ENCODE measurements at regions not wholly inside any gene's neighbourhood (a gene's known extent, or its start where the extent isn't known, plus 50 kb on each side); places are given as distances from the start of the nearest gene placed in this dataset.
"Not testable (repeated sequence)": the region's sequence is repeated elsewhere in the genome, so short reads cannot be mapped to it uniquely, and the experiment has no call there.

DNA sequence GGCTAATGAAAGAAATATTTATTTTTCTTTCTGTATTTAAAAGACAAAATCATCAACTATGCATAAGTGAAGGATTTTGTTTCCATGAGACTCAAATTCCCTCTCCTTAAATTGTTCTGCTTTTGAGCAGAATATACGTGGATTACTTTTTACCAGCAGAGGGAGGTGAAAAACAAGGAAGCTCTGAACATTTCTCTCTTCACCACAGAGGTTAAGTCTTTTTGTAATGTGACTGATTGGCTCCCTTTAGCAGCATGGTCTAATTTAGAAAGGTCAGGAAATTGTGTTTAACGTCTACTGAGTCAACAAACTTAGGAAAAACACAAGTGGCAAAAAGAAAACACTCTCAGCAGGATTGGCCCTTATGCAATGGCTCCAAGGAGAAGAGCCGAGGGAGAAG is 55.1 kb upstream of the F9 start:
- DNase-seq (ENCODE audit: low read depth): no peak

DNA sequence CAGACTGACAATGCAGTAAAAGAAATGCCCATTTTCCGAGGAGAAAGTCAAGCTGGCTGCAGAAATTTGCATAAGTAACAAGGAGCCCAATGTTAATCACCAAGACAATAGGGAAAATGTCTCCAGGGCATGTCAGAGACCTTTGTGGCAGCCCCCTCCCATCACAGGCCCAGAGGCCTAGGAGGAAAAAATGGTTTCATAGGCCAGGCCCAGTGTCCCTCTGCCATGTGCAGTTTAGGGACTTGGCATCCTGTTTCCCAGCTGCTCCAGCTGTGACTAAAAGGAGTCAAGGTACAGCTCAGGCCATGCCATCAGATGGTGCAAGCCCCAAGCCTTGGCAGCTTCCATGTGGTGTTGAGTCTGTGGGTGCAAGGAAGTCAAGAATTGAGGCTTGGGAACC is 68.6 kb upstream of the F9 start:
- DNase-seq (ENCODE audit: low read depth): not testable (repeated sequence)

DNA sequence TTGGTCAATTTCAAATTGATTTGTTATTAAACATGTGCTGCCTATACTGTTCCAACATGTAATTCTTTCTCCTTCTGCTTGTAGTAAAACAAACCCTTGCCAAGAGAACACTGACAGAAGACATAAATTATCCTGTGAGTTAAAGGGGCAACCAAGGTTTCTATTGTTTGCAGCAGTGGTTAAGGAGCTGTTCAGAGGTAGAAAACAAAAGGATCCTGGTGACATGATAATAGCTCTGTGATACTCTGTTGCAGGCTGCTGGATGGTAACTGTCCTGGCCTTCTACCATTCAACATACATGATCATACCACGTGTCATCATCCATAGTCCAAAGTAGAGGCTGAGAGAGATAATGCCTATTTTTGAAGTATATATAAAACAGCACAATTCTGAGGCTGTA is 75.8 kb upstream of the F9 start:
- no peak for DNase-seq (ENCODE audit: low read depth)

DNA sequence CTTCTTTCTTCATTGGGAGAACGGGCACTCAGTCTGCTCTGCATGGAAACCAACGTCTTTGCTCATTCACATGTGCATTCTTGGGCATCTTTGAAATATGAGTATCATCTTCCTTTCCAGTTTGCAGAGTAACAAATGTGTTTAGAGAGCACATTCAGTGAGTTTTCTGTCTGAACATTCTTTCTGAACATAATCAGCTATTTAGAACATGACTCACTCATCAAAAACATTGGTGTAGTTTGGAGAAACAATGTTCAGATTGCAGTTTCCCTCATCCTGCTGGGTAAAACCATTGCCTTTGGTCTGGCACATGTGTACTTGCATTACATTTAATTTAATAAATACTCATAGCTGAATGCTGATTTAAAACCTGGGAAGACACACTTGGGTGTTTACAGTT is 81.5 kb upstream of the F9 start:
- no peak for DNase-seq (ENCODE audit: low read depth)

DNA sequence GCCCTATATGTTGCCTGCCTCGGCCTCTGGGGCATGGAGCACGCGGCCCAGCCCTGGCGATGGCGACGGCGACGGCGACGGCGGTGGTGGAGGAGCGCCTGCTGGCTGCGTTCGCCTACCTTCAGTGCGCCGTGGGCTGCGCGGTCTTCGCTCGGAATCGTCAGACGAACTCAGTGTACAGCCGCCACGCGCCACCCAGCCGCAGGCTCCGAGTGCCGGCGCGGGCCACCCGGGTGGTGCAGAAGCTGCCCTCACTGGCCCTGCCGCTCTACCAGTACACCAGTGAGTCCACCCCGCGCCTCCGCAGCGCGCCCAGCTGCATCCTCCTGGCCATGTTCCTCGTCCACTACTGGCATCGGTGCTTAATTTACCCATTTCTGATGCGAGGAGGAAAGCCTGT is 83.7 kb upstream of the F9 start:
- DNase-seq (ENCODE audit: low read depth): no peak

DNA sequence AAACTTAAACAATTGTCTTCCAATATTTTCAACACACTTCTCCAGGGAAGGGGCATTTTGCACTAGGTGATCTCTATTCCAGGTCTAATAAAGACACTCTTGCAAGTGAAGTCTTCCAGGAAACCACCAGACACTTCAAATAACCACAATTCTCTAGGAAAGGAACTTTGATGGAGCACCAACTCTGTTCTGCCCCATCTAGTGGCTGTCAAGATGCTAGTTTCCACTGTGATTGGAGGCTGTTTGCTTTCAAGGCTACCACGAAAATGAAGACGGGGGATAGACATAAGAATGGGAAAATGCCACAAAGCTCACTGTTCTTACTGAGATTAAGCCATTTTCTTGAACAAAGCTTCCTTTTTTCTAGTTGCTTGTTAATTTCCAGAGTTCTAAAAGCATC is 100.6 kb upstream of the F9 start:
- no peak for DNase-seq (ENCODE audit: low read depth)

DNA sequence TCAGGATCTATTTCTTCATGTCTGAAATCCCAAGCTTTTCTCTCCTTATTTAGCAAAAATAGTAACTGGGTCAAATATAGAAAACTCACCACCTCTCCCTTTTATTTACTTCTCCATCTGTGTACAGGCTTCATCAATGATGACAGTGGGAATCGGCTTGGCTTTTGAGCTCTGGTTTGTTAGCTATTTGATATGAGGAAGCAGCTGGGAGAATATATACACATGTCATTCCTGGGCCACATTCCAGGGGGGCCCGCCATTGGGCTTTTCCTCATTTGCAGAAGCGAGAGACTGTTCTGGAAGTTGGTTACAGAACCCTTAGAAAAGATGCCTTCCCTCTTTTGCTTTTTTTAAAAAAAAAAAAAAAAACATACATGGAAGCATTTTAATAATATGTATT is 107.4 kb upstream of the F9 start:
- no peak for DNase-seq (ENCODE audit: low read depth)

DNA sequence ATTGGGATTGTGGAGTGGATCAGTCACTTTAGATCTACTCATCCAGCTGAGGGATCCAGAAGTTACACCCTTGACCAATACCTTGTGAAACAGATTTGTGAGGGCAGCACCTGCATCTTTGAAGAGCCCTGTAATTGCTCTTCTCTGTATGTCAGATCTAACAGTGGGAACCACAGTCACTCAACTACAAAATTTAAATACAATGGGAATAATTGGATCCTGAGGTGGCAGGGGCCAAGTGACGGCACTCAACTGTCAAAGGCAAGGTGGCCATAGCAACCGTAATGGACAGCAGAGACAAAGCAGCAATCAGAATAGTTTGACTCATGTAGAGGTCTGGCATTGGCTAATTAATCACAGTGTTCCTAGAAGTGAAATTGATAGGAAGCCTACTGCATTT is 132.3 kb upstream of the F9 start:
- DNase-seq (ENCODE audit: low read depth): not testable (repeated sequence)

DNA sequence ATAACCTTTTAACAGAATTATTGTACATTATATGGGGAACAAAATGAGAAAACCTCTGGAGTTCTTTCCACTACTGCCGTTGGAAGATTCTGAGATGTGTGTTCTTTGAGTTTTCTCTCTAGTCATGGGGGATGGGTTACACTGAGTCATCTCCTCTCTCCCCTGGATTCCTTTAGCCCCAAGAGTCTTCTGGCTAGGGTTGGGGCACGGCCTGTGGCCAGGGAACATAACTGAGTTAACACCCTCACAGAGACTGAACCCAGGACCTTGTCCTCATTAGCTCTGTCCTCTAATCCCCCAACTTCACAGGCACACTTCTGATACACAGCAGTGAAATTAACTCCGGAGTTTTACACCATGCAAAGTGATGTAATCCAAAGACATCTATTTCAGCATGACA is 142.3 kb upstream of the F9 start:
- no peak for DNase-seq (ENCODE audit: low read depth)

DNA sequence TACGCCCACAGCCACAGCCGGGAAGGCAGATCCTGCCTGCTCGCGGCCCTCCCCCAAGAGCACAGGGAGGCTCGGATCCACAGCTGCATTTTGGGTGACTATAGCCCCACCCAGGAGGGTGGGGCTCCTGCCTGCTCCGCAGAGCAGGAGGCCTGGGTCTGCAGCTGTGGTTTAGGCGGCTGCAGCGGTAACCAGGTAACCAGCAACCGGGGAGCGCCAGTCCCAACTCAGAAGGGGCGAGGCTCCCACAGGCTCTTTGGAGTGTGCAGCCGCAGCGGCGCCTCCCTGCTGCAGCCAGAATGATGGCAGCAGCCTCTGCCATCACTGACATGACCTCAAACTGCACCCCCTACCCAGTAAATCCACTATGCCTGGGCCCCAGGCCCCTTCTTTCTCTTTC is 148.0 kb upstream of the F9 start:
- DNase-seq (ENCODE audit: low read depth): no peak

DNA sequence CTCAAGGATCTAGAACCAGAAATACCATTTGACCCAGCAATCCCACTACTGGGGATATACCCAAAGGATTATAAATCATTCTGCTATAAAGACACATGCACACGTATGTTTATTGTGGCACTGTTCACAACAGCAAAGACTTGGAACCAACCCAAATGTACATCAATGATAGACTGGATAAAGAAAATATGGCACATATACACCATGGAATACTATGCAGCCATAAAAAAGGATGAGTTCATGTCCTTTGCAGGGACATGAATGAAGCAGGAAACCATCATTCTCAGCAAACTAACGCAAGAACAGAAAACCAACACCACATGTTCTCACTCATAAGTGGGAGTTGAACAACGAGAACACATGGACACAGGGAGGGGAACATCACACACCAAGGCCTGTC is 154.0 kb upstream of the F9 start:
- DNase-seq (ENCODE audit: low read depth): not testable (repeated sequence)

DNA sequence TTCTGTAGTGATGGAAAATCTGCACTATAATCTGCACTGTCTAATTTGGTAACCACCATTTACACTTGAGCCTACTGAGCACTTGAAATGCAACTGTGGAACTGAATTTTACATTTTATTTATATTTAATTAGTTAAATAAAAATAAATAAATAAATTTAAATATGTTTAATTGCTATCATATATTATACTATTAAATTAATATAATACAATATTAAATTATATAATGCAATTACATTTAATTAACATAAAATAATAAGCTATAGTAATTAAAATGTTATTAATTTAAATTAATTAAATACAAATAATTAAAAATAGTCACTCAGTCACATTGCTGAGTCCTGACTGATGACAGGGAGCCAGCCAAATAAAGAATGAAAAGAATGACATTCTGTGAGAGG is 170.2 kb upstream of the F9 start:
- no peak for DNase-seq (ENCODE audit: low read depth)

DNA sequence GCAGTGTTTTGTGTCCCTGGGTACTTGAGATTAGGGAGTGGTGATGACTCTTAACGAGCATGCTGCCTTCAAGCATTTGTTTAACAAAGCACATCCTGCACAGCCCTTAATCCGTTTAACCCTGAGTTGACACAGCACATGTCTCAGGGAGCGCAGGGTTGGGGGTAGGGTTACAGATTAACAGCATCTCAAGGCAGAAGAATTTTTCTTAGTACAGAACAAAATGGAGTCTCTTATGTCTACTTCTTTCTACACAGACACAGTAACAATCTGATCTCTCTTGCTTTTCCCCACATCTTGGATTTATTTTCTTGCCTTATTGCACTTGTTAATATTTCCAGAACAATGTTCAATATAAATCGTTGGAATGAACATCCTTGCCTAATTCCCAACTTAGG is 187.9 kb upstream of the F9 start:
- not testable (repeated sequence) for DNase-seq (ENCODE audit: low read depth)

DNA sequence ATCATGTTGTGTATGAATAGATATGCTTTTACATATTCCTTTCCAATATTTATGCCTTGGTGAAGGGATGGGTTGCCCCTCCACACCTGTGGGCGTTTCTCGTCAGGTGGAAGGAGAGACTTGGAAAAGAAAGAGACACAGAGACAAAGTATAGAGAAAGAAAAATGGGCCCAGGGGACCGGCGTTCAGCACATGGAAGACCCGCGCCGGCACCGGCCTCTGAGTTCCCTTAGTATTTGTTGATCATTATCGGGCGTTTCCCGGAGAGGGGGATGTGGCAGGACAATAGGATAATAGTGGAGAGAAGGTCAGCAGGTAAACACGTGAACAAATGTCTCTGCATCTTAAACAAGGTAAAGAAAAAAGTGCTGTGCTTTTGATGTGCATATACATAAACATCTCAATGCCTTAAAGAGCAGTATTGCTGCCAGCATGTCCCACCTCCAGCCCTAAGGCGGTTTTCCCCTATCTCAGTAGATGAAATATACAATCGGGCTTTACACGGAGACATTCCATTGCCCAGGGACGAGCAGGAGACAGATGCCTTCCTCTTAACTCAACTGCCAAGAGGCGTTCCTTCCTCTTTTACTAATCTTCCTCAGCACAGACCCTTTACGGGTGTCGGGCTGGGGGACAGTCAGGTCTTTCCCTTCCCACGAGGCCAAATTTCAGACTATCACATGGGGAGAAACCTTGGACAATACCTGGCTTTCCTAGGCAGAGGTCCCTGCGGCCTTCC is 188.5 kb upstream of the F9 start:
- DNase-seq (ENCODE audit: low read depth): not testable (repeated sequence)

DNA sequence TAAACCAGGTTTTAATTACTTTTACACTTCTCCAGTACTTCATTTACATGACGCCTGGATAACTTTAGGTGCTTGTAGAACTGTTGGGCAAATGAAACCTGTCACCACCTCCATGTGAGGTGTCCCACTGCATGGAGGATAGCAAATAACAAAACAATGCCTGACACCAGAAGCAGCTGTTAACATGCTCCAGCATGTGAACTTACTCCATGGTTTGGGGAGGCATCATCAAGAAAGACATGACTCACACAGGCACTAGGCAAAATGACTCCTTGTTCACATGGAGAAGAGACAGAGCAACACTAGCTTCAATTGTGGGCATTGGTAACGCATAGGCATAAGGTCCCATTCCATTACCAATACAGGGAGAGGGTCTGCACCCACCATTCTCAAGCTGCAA is 198.1 kb upstream of the F9 start:
- DNase-seq (ENCODE audit: low read depth): no peak

DNA sequence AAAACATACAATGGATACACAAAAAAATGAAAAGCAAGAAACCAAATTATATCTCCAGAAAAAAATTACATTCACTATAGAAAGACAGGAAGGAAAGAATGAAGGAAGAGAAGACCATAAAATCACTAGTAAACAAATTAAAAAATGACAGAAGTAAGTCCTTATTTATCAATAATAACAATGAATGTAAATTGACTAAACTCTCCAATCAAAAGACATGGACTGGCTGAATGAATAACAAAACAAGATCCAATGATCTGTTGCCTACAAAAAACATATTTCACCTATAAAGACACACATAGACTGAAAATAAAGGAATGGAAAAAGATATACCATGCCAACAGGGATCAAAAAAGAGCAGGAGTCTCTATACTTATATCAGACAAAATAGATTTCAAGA is 203.2 kb upstream of the F9 start:
- no peak for DNase-seq (ENCODE audit: low read depth)

DNA sequence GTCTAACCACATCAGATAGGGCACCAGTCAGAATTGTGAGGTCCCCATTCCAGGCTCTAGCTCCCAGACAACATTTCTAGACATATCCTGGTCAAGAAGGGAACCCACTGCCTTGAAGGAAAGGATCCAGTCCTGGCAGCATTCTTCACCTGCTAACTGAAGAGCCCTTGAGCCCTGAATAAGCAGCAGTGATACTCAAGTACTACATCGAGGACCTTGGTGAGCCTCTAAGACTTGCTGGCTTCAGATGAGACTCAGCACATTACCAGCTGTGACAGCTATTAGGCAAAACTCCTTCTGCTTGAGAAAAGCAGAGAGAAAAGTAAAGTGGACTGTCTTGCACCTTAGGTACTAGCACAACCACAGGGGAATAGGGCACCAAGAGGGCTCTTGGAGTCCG is 205.8 kb upstream of the F9 start:
- no peak for DNase-seq (ENCODE audit: low read depth)

DNA sequence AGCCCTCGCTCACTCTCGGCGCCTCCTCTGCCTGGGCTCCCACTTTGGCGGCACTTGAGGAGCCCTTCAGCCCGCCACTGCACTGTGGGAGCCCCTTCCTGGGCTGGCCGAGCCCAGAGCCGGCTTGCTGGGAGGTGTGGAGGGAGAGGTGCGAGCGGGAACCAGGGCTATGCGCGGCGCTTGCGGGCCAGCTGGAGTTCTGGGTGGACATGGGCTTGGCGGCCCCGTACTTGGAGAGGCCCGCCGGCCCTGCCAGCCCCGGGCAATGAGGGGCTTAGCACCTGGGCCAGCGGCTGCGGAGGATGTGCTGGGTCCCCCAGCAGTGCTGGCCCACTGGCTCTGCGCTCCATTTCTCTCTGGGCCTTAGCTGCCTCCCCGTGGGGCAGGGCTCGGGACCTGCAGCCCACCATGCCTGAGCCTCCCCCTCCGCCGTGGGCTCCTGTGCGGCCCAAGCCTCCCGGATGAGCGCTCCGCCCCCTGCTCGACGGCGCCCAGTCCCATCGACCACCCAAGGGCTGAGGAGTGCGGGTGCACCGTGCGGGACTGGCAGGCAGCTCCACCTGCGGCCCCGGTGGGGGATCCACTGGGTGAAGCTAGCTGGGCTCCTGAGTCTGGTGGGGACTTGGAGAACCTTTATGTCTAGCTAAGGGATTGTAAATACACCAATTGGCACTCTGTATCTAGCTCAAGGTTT is 209.7 kb upstream of the F9 start:
- DNase-seq (ENCODE audit: low read depth): not testable (repeated sequence)

DNA sequence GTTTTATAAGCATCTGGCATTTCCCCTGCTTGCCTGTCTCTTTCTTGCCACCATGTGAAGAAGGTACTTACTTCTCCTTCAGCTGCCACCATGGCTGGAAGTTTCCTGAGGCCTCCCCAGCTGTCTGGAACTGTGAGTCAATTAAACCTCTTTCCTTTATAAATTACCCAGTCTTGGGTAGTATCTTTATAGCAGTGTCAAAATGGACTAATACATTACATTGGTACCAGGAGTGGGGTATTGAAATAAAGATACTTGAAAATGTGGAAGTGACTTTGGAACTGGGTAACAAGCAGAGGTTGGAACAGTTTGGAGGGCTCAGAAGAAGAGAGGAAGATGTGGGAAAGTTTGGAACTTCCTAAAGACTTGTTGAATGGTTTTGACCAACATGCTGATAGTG is 223.9 kb upstream of the F9 start:
- not testable (repeated sequence) for DNase-seq (ENCODE audit: low read depth)

DNA sequence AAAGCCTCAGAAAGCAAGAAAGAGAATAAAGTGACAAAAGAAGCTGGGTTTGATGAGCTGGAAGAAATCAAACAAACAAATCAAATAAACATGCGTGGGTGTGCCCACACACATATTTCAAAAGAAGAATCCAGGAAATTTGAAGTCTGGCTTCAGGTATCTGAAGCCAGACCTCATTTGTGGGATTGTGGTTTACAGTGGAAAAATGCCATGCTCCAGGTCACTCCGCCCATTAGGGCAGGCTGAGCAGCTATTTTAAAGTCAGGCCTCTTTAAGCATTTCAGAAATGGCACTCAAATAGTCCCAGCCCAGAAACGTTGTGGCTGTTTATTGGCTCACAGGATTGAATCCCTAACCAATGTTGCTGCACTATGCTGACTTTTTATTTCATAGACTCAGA is 226.1 kb upstream of the F9 start:
- DNase-seq (ENCODE audit: low read depth): no peak

DNA sequence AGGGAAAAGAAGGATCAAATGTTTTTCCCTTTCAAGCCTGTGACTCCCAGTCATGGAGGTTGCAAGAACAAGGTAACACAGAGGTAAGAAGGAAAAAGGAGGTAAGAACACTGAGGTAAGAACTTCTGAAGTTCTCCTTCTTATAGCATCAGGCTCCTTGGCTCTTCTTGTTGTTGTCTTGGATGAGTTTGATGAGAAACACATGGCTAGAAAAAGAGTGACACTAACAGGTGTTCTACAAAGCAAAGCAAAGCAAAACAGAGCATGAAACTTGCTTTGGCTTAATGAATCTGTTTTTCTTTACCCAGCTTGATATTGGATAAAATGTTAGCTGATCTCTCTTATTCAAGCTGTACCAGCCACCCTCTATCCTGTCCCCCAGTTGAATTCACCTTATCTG is 231.2 kb upstream of the F9 start:
- no peak for DNase-seq (ENCODE audit: low read depth)

DNA sequence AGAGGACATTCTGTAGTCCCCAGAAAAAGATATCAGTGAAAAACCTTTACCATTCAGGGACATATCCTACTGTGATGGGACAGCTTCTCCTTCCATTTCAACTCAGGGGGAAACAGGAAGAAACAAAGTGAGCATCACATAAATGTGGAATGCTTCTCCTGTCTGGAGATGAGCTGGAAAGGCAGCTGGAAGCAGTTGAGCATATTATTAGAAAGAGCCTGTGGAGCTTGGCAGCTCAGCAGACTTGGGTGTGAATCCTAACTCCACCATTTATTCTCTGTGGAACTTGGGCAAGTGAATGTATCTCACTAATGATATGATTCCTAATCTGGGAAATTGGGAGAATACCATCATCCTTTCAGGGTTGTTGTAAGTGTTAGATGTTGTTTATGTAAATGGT is 232.1 kb upstream of the F9 start:
- no peak for DNase-seq (ENCODE audit: low read depth)

DNA sequence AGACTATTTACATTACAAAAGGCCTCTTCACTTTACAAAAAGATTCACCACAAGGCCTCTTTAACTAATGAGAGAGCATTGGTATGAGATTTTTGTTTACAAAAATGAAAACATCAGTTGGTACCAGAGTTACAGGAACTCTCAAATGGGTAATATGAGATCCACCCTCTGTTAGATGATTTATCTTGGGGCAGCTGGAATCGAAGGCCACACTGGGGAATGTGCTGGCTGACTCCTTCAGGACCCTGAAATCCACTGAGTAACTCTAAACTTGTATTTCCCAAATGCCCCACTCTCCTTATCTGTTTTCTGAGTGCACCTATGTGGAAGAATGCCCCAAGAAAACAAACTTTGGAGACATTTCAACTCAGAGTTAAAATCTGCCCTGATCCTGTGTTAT is 232.9 kb upstream of the F9 start:
- DNase-seq (ENCODE audit: low read depth): no peak

DNA sequence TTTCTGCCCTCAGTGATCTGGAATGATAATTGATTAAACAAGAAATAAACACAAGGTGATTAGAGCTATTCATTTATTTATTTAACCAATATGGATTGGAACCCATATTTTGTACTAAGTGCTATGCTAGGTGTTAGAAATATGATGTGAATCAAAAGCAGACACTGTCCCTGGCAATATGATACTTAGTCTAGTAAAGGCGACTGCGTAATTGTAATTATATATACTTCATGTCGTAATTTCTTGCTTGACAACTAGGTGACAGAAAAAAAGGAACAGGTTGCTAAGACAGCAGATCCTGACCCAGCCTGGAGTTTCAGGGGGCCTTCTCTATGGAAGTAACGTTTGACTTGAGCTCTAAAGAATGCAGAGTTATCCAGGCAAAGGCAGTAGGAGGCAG is 236.5 kb upstream of the F9 start:
- no peak for DNase-seq (ENCODE audit: low read depth)

Measured in GM04504 (cell line).